GM19035 (cell line): ENCODE measurements at regions not wholly inside any gene's neighbourhood (a gene's known extent, or its start where the extent isn't known, plus 50 kb on each side); places are given as distances from the start of the nearest gene placed in this dataset.

Experiments used
- ATAC-seq: cut with Tn5 transposase; IDR thresholded peaks from one replicate; pipeline ENCODE4 v1.9.1; 2021; ENCODE audit not compliant: unreplicated experiment

GRCh38 chr5:2388571-2388970 lies 362.9 kb downstream of the IRX2 start:
- ATAC-seq, result no peak

DNA sequence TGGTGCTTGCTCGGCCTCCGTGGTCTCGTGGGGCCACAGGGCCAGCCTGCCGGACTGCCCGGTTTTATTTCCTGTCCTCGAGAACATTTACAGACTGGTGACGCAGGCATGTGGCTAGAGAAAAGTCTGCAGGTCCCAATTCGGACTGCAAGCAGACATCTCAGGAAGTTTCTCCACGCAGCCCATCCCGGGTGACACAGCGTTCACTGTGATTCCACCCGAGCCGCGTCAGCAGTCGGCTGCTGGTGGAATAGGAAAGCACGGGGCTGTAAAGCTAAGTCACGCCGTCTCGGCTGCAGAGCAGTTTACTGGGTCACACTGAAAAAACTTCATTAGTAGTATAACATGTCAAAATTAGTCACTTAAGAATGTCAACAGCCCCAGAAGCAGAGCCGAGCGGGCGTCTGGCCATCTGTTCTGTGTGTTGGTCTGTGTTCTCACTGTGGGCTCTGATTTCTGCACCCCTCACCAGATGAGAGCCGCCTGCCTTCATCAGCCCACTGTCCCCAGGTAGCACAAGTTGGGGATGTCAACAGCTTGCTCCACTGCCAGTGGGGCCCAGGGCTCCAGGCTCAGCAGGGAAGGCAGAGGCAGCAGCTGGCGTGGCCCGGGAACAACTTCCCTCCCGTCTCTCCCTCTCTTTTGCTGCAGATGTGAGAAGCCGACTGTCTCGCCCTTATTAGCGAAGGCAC lies 363.7 kb downstream of the IRX2 start:
- ATAC-seq, result no peak

GRCh38 chr5:2387250-2387633 lies 364.2 kb downstream of the IRX2 start:
- ATAC-seq, result no peak

DNA sequence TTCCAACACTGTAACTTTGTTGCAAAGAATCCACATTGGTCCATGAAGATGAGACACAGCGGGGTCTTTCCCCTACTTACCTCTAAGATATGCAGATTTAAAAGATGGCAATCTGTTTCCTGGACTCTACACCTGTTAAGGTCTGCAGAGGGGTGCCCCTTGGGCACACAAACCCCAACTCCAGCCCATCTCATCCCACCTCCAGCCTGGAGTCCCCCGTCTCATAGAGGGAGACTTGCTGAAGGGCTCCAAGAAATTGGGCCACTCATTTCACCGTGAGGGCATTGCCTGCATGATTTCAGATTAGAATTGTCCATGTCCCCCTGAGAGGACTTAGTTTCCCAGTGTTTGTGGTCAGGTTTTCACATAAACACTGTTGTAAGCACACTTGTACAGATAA lies 365.7 kb downstream of the IRX2 start:
- ATAC-seq, result no peak

GRCh38 chr5:2383698-2384065 lies 367.8 kb downstream of the IRX2 start:
- no peak for ATAC-seq

GRCh38 chr5:2382776-2383697 lies 368.4 kb downstream of the IRX2 start:
- no peak for ATAC-seq

GRCh38 chr5:2381861-2382260 lies 369.6 kb downstream of the IRX2 start:
- ATAC-seq, result no peak

DNA sequence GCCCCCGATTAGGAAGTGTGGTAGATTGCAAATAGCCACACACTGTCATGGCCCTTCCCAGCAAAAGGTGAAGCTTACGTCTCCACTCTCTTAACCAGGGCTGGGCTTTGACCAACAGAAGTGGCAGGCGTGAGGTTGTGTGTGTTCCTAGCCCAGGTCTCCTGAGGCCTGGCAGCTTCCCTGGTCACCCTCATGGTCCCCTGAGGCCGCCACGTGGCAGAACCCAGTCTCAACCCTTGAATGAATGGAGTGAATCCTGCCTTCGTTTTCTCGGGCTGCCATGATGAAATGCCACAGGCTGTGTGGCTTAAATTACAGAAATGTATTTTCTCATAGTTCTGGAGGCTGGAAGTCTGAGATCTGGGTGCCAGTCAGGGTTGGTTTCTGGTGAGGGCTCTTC lies 370.4 kb downstream of the IRX2 start:
- ATAC-seq, result no peak

GRCh38 chr5:2378976-2379375 lies 372.5 kb downstream of the IRX2 start:
- no peak for ATAC-seq

GRCh38 chr5:2378108-2378507 lies 373.4 kb downstream of the IRX2 start:
- no peak for ATAC-seq

DNA sequence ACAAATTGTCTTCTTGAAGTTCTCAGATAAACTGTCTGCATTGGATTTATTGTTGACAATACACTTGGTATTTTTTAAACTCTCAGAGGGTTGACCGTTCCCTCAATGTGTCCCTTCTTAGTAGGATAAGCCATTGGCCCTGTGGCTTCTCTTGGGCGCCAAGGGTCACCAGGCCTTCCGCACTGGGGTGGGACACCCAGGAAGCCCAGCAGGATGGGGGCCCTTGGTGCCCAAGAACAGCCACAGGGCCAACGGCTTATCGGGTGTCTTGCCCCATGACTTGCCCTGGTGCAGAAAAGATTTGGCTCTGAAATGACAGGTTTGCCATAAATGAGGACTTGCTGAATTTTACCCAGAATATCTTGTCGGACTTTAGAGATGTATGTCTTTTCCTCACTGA lies 375.0 kb downstream of the IRX2 start:
- ATAC-seq, result no peak

- ATAC-seq, result no peak
Observed at GRCh38 chr5:2375757-2376250, 375.7 kb downstream of the IRX2 start.

DNA sequence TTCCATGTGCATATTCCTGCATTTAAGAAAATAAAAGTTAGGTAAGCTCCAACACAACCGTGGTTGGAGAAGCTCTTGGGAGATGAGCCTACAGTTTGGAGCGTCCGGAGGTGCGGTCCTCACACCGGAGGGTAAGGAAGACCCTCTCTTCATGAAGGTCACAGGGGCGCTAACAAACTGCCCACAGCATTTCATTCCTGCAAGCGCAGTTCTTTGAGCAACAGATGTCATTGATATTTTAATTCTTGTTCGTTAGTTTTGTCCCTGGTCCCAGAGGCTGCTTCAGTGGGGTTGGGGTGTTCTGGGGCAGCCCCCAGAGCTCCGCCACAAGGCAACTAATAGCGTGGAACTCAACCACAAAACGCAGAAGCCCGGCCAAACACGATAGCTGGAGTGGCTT lies 376.2 kb downstream of the IRX2 start:
- ATAC-seq, result no peak

DNA sequence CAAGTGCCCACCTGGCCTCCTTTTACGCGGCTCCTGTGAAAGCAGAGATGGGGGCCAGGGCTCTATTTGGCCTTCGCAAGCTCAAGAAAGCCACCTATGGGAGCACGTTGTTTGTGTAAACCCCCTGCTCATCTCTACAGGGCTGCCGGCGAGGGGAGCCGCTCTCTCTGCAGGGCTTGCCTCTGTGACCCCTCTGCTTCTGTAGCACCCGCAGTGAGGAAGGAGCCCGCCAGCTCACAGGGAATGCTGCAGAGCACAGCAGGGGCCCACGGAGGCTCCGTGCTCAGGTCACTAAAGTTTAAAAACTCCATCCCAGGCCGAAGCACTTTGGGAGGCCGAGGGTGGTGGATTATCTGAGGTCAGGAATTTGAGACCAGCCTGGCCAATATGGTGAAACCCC lies 376.8 kb downstream of the IRX2 start:
- no peak for ATAC-seq

GRCh38 chr5:2373631-2374030 lies 377.8 kb downstream of the IRX2 start:
- no peak for ATAC-seq

- ATAC-seq, result no peak
Observed at GRCh38 chr5:2371419-2371710, 380.1 kb downstream of the IRX2 start.

- no peak for ATAC-seq
Observed at GRCh38 chr5:2370626-2371418, 380.7 kb downstream of the IRX2 start.

DNA sequence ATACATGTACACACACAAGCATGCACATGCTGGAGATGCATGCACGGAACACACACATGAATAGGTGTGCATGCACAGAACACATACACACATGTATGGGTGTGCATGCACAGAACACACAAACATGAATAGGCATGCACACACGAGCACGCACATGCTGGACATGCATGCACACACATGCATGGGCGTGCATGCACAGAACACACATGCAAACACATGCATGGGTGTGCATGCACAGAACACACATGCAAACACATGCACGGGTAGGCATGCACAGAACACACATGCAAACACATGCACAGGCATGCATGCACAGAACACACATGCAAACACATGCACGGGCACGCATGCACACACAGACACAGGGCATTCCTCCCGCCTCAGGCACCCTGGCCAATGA lies 382.3 kb downstream of the IRX2 start:
- no peak for ATAC-seq

GRCh38 chr5:2366816-2367215 lies 384.7 kb downstream of the IRX2 start:
- ATAC-seq, result no peak

- no peak for ATAC-seq
Observed at GRCh38 chr5:2357309-2357708, 394.2 kb downstream of the IRX2 start.

GRCh38 chr5:2355859-2356258 lies 395.6 kb downstream of the IRX2 start:
- ATAC-seq, result no peak
